NCI-H524 treated with DMSO at 0.1 percent for 48 hours (cell line): ENCODE measurements at regions not wholly inside any gene's neighbourhood (a gene's known extent, or its start where the extent isn't known, plus 50 kb on each side); places are given as distances from the start of the nearest gene placed in this dataset.

Experiments
- DNase-seq: peaks from one replicate; lab custom pipeline; 2025; lab: John Stamatoyannopoulos, UW

DNA sequence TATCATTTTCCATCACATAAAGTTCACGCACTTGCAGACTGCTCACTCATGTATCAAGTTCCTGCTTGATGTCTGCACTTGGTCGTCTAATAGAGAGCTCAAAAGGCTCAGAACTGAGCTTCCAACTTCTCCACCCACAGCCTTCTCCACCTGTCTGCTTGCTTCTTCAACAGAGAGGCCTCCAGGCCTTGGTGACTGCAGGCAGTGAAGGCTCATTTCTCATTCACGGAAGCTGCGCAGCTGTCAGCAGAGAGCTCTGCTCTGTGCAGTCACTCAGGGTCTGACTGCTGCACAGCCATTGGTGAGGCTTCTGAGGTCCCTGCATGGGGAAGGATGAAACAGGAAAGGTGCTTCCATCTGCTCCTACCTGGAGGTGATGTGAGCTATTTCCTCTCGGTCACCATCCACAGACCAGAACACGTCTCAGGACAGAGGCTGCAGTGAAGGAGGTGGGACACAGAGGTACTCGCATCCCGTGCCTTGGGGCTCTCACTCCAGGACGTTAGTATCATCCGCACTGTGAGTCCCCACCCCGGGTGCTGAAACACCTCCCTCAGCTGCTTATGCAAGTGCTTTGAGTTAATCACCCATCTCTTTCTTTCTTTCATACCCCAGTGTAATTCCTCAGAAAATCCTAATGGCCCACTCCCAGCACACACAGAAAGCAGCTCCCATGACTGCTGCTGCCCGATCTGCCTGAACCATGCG is 126.2 kb downstream of the TMEM18 start:
- no peak for DNase-seq

DNA sequence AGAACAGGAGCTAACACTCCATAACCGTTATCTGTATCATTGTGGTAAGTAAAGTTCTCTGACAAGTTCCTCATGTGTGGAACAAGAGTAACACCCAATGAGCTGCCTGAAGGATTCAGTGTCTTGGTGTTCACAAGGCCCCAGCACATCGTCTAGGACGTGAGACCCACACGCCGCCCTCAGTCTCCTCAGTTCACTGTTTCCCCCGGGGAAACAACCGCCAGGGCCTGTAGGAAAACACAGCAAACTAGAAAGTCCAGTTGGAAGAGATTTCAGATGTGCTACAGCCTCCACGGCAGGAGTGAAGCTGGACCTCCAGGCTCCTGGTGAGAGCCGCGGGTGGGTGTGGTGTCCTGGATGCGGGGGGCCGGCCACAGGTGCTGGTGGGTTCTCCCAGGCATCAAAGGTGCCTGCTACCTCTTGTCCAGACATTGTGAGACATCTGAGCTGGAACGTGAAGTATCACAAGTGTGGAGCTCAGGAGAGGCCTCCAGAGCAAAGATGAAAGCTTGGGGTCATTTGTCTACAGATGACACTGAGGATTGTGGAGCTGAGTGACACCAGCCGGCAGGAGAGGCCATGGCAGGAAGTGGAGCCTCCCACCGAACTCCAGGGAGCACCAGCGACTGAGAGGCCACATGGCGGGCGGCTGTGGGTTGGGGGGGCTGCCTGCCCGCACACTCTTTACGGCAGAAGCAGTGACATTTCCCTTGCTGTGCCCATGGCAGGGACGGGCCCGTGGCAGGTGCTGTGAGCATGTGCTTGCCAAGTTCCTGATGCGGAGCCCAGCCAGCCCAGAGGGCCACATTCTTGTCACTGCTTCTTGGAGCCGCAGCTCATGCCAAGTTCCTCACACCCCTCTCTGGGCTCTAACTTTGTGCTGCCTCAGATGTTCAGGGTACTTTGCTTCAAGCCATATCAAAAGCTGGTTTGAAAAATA is 131.2 kb downstream of the TMEM18 start:
- no peak for DNase-seq

DNA sequence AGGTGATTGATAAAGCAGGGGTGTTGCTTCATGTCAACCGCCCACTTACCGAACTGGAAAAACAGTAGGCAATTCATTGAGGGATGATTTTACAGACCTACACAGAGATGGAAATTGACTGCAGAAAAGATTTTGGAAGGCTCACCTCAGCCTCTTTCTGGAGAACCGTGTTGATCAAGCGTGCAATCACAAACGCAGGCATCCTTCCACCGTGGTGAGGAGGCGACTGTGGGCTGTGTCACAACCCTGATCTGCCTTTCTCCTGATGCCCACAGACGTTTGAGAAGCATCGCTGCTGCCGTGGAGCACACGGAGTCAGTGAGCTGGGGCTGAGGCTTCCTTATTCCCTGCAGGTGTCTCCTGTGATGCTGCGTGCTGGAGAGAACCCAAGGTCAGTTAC is 132.0 kb downstream of the TMEM18 start:
- DNase-seq, result no peak

DNA sequence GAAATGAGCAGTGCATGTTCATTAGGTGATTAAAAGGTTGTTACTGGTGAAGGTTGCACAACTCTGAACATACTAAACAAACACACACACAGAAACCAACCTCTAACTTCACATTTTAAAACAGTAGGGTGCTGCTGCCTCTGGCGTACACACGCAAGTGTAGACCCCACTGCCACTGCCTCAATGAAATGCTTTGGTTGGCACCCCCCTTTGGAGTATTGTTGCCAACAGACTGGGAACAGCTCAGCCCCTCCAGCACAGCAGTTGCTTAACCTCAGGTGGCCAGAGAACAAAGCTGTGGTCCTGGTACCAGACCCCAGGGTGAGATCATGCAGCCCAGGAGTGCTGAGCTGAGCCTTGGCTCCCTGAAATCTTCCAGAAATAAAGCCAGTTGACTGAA is 138.6 kb downstream of the TMEM18 start:
- DNase-seq, result no peak

DNA sequence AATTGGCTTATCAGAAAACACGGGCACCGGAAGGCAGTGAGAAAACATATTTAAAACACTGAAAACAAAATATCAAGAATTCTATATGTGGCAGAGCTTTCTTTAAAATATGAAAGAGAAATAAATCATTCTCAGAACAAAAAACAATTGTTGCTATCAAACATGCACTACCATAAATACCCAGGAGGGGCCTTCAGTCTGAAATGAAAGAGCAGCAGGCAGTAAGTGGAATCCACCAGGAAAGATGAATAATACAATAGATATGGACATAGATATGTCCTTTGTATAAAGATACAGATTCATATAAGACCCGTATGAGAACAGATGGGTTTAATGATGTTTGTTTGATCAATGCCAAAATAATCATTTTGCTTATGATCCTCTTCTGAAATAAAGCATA is 142.0 kb downstream of the TMEM18 start:
- no peak for DNase-seq

DNA sequence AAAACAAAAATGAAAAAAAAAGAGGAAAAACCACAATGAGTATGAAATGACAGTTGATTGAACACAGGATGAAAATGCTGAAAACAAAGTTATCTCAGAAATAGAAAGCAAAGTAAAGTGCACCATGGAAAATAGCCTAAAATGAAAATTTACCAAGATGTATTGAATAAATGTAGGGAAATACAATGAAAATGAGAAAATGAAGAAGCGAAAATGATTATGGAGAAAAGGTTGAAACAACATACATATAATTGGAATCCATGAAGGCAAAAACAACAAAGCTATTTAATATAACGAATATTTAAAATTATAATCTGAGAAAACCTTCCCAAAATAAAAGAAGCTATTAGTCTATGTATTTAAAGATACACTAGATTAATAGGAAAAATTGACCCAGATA is 147.4 kb downstream of the TMEM18 start:
- DNase-seq, result no peak

DNA sequence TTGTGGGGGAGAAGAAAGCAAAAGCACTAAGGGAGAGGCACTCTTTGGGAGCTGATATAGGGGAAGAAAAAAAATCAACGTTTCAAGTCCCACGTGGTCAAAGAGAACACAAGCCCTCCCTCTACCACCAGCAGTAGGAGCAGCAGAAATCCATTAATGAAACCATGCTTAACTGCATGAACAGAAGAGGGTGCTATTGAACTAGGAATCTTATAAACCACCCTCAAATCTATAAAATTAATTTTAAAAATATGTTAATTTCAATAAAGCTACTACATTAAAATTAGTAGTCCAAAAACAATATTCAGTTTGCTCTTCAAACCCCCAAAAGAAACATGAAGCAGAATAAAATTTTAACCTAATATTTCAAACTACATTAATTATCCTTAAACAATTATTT is 147.8 kb downstream of the TMEM18 start:
- DNase-seq, result peak; percentile 23

DNA sequence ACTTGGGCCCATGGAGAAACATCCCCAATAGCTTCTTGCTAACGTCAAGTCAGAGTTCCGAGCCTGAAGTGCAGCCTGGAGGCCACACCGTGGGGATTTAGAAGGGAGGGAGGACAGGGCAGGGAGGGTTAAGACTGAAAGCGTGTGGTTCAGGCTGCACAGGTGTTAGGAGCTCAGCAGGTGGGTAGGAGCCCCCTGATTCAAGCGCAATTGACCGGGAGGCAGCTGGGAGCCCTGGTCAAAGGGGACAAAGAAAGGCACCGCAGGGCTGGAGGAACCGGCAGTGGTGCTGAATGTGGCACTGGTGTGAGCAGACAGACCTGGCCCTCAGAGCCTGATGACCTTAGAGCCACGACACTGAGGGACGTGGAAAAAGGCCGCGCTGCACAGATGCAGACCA is 149.6 kb downstream of the TMEM18 start:
- DNase-seq, result no peak

DNA sequence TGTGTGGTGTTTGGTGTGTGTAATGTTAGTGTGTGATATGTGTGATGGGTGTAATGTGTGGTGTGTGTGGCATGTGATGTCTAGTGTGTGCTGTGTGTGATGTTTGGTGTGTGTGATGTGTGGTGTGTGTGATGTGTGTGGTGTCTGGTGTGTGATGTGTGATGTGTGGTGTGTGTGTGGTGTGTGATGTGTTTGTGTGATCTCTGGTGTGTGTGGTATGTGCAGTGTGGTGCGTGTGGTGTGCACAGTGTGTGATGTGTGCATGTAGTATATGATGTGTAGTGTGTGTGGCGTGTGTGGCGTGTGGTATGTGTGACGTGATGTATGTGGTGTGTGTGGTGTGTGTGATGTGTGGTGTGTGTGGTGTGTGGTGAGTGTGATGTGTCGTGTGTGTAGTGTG is 150.3 kb downstream of the TMEM18 start:
- DNase-seq, result no peak

DNA sequence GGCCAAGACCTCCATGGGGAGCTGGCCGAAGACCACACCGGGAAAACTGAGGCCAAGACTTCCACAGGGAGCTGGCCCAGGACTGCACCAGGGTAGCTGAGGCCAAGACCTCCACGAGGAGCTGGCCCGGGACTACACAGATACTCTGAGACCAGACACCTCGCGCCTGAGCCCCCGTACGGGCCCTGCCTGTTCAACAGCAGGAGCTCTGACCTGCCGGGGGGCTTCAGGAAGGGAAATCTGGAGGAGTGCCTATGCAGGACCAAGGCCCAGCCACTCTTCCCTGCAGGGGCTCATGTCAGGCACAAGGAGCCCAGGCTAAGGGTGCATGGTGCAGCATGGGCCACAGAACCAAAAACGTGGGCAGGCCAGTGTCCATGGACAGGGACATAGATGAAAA is 151.6 kb downstream of the TMEM18 start:
- DNase-seq, result no peak

DNA sequence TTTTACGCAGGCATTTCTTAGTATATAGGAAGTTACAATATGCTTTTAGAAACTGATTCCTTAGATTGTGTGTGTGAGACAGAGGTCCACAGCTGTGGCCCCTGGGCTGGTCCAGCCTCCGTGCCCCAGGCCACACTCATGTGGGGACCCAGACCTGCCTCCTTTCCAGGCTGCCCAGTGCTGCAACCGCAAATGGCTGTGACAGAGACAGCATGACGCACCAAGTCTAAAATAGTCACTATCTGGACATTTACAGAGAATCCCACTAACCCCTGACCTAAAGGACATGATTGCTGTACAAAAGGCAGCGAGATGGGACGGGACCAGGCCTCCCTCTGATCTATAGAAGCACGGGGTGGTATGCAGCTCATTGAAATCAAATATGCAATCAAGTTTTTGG is 152.2 kb downstream of the TMEM18 start:
- no peak for DNase-seq

DNA sequence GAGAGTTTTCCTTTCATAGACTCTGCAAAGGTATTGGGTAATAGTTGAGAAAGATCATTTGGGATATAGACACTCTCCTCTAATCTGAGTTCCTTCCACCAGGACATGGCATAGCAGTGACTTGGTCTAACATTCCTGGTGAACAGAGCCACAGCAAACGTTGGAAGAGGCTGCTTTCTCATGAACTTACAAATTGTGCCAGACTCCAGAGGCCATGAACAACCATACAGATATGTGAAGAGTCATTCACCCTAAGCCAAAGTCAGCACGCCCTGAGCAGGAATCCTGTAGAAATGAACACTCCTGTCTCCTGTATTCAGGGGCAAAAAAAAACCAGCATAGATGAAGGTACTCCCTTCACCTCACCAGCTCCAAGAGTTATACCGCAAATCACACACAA is 152.8 kb downstream of the TMEM18 start:
- no peak for DNase-seq

DNA sequence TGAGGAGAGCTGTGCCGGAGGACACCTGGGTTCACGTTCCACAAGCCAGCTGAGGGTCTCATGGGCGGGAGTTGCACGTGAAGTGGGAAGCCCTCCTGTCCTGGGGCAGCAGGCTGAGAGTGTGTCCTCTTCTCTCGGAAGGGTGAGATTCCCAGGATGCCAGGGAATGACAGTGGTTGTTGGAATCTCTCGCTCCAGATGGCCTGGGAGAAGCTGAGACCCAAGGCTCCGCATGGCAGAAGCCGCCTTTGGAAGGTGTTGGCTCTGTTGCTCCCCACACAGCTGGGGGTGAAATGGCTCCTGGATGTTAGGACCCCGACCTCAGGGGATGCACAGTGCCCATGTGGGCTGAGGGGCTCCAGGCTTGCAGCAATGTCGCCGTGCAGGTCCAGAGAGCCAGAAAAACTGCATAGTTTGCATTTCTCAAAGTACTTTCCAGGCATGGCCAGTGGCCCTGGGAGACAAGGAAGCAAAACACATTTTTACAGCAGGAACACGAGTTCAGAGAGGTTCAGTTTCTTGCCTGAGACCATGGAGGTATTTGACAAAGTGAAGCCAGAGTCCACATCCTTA is 153.4 kb downstream of the TMEM18 start:
- DNase-seq, result no peak

DNA sequence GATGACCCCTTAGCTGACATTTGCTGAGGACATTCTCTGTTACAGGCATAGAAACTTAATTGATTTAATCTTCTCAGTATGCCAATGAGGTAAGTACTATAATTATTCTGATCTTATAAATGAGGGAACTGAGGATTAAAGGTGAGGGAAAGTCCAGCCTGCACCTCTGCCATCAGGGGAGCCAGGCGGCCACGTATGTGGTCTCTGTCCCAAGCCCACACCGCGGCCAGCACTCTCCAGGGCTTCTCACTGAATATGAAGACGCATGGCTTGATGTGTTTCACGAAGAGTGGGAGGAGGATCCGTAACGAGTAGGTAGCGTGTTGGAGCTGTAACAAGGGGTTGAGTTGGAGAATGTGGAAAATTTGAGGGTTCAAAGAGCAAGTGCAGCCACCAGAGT is 154.4 kb downstream of the TMEM18 start:
- DNase-seq, result no peak

DNA sequence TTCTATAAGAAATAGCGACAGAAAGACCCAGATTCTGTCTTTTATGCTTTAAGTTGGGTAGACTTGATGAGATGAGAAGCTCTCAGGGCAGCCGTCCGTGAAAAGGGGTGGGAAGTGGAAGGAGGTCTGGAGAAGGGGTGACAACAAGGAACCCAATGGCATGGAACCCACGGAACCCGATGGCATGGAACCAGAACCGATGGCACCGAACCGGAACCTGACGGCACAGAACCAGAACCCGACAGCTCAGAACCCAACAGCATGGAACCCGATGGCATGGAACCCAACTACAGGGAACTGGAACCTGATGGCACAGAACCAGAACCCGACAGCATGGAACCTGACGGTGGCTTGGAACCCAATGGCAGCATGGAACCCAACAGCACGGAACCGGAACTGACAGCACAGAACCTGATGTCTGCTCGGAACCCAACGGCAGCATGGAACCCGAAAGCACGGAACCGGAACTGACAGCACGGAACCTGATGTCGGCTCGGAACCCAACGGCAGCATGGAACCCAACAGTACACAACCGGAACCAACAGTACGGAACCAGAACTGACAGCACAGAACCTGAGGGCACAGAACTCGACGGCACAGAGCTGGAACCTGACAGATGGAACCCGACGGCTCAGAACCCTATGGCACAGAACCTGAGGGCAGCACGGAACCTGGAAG is 155.2 kb downstream of the TMEM18 start:
- no peak for DNase-seq

DNA sequence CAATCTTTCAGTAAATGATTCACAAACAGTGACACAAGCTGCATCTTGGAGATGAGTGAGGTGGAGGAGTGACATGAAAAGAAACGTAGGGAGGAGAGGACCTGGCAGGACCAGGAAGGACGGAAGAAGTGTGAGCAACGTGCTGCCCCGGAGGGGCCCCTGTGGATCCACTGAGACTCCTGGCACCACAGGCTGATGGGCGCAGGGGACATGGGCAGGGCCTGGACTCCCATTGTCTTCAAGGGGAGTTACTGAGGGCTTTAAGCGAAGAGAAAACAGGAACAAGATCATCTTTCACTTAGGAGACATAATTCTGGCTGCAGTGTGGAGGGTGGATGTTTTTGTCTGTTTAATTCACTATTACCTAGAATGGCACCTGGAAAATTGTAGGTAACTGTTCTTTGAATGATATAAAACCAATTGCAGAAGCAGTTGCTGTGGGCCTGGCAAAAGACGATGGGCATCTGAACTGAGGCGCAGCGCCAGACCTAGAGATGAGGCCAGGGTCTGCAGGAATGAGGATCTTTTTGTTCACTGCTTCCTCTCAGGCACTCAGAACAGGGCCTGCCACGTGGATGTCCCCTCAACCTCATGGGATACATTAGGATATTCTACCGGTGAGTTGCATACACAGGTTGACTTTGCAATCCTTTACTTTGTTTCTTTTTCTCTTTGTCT is 156.4 kb downstream of the TMEM18 start:
- no peak for DNase-seq

DNA sequence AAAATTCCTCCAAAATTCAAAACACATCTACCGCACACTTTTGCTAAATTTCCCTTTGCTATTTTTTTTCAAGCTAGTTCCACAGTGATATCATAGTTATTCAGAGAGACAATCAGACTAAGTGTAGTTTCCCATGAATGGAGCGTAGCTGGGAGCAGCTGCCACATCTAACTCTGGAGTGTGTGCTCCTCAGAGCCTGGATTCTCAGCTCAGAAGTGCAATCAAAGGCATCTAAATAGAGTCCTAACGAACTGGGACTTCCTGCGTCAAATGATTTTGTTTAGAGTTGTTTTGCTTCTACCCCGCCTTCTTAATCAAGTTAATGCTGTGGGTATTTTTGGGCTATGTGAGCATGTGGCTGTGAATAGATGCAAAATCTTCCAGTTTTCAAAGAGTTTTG is 160.3 kb downstream of the TMEM18 start:
- DNase-seq, result no peak

DNA sequence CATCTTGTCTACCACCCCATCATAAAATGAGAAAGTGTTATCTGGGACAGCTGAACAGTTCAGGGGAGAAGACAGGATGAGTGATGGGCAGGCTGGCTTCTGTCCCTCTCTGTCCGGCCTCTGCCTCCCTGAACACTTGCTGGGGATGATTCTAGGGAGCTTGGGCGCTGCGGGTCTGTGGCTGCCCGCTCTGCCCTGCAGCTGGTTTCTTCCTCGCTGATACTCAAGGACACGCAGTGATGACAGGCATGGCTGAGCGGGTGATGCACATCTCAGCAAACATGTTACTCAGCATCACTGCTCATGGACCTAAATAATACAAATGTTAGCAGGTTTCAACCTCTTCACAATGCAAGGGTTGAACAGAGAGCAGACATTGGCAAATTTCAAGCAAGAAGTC is 161.1 kb downstream of the TMEM18 start:
- no peak for DNase-seq

DNA sequence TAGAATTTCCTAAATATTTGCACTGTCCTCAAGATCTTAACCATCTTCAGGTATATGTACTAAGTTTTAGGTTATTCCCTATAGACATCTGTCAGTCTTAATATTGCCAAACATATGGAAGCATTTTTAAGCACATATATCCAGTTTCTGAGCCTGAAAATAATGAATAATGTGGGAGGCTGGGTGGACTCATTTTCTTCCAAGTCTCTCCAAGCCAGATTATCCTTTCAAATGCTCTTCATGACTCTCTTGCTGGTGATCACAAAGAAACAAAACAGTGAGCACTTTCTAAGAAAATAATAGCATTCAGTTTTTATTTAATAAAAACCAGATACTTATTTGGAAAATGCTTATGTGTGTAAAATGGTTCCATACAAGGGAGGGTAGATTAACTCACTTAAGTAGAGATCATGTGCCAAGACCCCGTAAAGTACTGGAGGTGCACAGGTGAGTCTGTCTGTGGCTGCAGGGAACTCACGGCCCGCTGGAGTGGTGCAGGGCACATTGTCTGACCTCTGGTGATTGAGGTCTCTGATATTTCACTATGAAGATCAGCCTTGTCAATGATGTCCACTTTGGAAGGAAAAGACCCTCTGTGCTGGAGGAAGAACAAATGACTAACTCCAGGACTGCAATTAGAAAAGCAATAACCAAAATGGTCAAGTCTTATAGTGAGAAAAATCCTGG is 161.6 kb downstream of the TMEM18 start:
- no peak for DNase-seq

DNA sequence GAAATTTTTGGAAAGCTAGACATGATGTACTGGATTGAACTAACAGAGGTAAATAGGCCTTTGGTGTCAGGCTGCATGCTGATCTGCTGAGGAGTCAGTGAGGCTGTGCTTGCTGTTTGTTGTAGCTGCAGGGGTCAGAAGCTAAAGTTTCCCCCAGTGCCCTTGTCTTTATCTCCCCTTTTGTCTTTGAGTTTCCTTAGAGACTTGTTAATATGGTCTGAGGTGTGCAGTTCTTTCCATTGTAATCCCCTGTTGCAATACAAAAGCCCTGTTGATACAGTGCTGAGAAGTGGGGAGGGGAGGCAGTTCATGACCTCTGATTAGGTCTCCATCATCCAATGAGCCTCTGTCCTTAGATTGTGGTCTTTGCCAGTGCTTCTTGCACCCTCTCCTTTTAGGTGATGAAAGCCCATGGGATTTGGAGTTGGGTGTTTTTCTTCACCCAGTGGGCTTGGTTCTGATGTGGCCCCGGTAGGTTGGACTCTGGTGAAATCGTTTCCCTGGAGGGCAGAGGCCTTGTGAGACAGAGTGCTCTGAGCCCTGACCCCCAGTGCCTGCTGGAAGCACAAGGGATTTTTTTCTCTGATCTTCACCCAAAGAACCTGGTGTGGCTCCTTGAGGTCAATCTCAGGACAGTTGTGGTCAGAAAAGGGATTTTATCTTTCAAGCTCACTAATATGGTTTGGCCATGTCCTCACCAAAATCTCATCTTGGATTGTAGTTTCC is 163.1 kb downstream of the TMEM18 start:
- DNase-seq, result no peak

DNA sequence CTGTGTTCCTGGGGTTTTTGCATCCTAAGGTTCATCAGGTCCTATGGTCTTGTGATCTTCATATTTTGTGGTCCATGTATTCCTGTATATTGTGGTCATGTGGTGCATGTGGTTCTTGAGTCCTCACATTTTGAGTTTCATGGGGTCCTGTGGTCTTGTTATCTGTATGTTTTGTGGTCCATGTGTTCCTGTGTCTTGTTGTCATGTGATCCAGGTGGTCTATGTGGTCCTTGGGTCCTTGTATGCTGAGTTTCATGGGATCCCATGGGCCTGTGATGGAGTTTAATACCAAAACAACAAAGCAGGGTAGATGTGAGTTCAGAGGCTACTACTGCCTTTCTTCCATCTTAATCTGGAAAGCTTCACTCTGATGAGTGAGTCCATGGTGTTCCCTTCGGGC is 166.4 kb downstream of the TMEM18 start:
- DNase-seq, result no peak
